ENCODE measurements at regions not wholly inside any gene's neighbourhood (a gene's known extent, or its start where the extent isn't known, plus 50 kb on each side); places are given as distances from the start of the nearest gene placed in this dataset.

DNA sequence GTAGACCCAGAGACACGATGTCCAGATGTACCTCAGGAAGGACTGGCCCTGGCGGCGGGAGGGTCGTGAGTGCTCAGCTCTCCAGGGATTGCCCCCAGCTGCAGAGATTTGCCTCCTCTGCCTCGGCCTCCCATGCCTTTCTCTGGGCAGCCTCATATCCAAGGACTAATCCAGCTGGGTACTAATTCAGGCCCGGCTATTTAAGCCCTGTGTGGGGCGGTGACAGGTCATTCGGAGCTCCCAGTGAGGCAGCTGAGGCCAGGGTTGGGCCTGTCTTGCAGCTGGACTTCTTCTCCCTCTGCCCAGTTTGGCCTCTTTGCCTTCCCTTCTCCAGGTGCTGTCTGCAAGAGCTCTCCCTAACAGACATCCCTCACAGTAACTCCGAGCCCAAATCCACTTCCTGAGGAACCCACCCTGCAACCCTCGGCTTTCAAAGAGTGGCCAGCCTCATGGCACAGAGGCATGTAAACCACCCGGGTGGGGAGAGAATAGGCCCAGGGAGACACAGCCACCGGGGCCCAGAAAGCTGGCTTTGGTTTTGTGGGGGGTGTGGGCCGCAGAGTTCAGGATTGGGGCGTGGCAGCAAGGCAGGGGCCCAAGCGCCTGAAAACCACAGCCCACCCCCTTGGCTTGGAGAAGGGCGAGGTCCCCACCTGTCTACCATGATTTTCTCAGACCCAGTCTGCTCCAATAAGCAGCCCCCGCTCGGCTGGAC, 85.8 kb downstream of the PPCDC start:
- Histone ChIP-seq H3K27ac (ENCODE audit: low read depth, low read length) (peak overlapping the region; percentile 70), H3K4me1 (ENCODE audit: insufficient read depth, low read length) (peaks cover 41% of the 10 kb centered on the region), H3K4me2 (ENCODE audit: insufficient read depth, low read length) (peak overlapping the region; percentile 49), H3K79me2 (ENCODE audit: insufficient read depth, low read length) (no peaks in the 10 kb centered on the region), H3K27me3 (ENCODE audit: insufficient read depth, low read length) (no peaks in the 10 kb centered on the region), H2AFZ (ENCODE audit: low read length) (no peak overlapping the region), H4K20me1 (ENCODE audit: insufficient read depth, low read length) (no peaks in the 10 kb centered on the region), H3K36me3 (ENCODE audit: insufficient read depth, low read length) (no peaks in the 10 kb centered on the region), H3K4me3 (ENCODE audit: insufficient read depth, low read length) (no peak overlapping the region), H3K9me3 (ENCODE audit: low read depth, low read length) (no peaks in the 10 kb centered on the region)
- DNase-seq (ENCODE audit: insufficient read length, low spot score, missing footprints) = no peak
- TF ChIP-seq CTCF (IDR thresholded peaks at IDR 0.05; ENCODE audit: extremely low read depth, low read depth, low read length) = no peak

DNA sequence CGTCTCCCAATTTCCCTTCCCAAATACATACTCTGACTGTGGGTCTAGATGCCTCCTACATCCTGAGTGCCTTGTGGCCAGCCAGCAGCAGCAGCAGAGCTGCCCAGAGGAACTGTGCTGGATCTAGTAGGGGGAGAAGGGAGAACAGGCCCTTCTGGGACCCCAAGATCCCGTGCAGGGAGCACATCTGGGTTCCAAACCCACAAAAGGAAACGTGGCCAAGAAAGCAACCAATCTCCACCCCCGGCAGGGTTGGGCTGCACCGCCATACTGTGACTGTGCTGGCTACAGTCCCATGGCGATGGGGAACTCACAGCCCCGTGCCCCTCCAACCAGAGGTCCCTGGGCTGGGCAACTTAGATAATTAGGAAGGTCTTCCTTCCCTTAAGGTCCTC, 86.3 kb downstream of the PPCDC start:
- Histone ChIP-seq H3K36me3 (ENCODE audit: insufficient read depth, low read length) (no peaks in the 10 kb centered on the region), H3K4me3 (ENCODE audit: insufficient read depth, low read length) (no peak overlapping the region), H4K20me1 (ENCODE audit: insufficient read depth, low read length) (no peaks in the 10 kb centered on the region), H3K27ac (ENCODE audit: low read depth, low read length) (no peak overlapping the region), H3K4me1 (ENCODE audit: insufficient read depth, low read length) (peaks cover 38% of the 10 kb centered on the region), H3K9me3 (ENCODE audit: low read depth, low read length) (no peaks in the 10 kb centered on the region), H3K27me3 (ENCODE audit: insufficient read depth, low read length) (no peaks in the 10 kb centered on the region), H3K4me2 (ENCODE audit: insufficient read depth, low read length) (no peak overlapping the region), H2AFZ (ENCODE audit: low read length) (no peak overlapping the region), H3K79me2 (ENCODE audit: insufficient read depth, low read length) (no peaks in the 10 kb centered on the region)
- TF ChIP-seq CTCF (IDR thresholded peaks at IDR 0.05; ENCODE audit: extremely low read depth, low read depth, low read length) = no peak
- no peak for DNase-seq (ENCODE audit: insufficient read length, low spot score, missing footprints)

GRCh38 chr15:75112278-75112847, 89.0 kb downstream of the PPCDC start:
- no peaks in the 10 kb centered on the region for H3K79me2 ChIP-seq (ENCODE audit: insufficient read depth, low read length)
- no peaks in the 10 kb centered on the region for H4K20me1 ChIP-seq (ENCODE audit: insufficient read depth, low read length)
- no peak for DNase-seq (ENCODE audit: insufficient read length, low spot score, missing footprints)
- no peaks in the 10 kb centered on the region for H3K36me3 ChIP-seq (ENCODE audit: insufficient read depth, low read length)
- no peak overlapping the region for H3K27ac ChIP-seq (ENCODE audit: low read depth, low read length)
- H2AFZ ChIP-seq (ENCODE audit: low read length) = no peak overlapping the region
- H3K4me2 ChIP-seq (ENCODE audit: insufficient read depth, low read length) = no peak overlapping the region
- no peaks in the 10 kb centered on the region for H3K9me3 ChIP-seq (ENCODE audit: low read depth, low read length)
- H3K4me1 ChIP-seq (ENCODE audit: insufficient read depth, low read length) = peaks cover 21% of the 10 kb centered on the region
- H3K27me3 ChIP-seq (ENCODE audit: insufficient read depth, low read length) = no peaks in the 10 kb centered on the region
- no peak for TF ChIP-seq CTCF (IDR thresholded peaks at IDR 0.05; ENCODE audit: extremely low read depth, low read depth, low read length)
- H3K4me3 ChIP-seq (ENCODE audit: insufficient read depth, low read length) = no peak overlapping the region

- DNase-seq (ENCODE audit: insufficient read length, low spot score, missing footprints) = no peak
- Histone ChIP-seq H2AFZ (ENCODE audit: low read length) (no peak overlapping the region), H3K4me1 (ENCODE audit: insufficient read depth, low read length) (peaks cover 15% of the 10 kb centered on the region), H3K27ac (ENCODE audit: low read depth, low read length) (no peak overlapping the region), H3K4me2 (ENCODE audit: insufficient read depth, low read length) (no peak overlapping the region), H4K20me1 (ENCODE audit: insufficient read depth, low read length) (no peaks in the 10 kb centered on the region), H3K36me3 (ENCODE audit: insufficient read depth, low read length) (no peaks in the 10 kb centered on the region), H3K79me2 (ENCODE audit: insufficient read depth, low read length) (no peaks in the 10 kb centered on the region), H3K4me3 (ENCODE audit: insufficient read depth, low read length) (no peak overlapping the region), H3K27me3 (ENCODE audit: insufficient read depth, low read length) (no peaks in the 10 kb centered on the region), H3K9me3 (ENCODE audit: low read depth, low read length) (peaks cover 3% of the 10 kb centered on the region)
- no peak for TF ChIP-seq CTCF (IDR thresholded peaks at IDR 0.05; ENCODE audit: extremely low read depth, low read depth, low read length)
Measured at GRCh38 chr15:75112848-75113492, 88.7 kb upstream of the C15orf39 start.
